ENCODE measurements at regions not wholly inside any gene's neighbourhood (a gene's known extent, or its start where the extent isn't known, plus 50 kb on each side); places are given as distances from the start of the nearest gene placed in this dataset.

GRCh38 chr6:20021795-20022194 is 184.6 kb downstream of the ID4 start:
- TF ChIP-seq CTCF (IDR thresholded peaks at IDR 0.05), result no peak
- no peak for TF ChIP-seq POLR2A (IDR thresholded peaks at IDR 0.05)
- TF ChIP-seq POLR2AphosphoS5 (IDR thresholded peaks at IDR 0.05), result no peak
